CD4-positive, alpha-beta T cell treated with Interleukin-2 at 100 ng/mL for 4 hours (primary cell): ENCODE measurements at regions not wholly inside any gene's neighbourhood (a gene's known extent, or its start where the extent isn't known, plus 50 kb on each side); places are given as distances from the start of the nearest gene placed in this dataset.
"Not testable (repeated sequence)": the region's sequence is repeated elsewhere in the genome, so short reads cannot be mapped to it uniquely, and the experiment has no call there.

Experiments
- DNase-seq: peaks from one replicate; pipeline ENCODE4 v3.0.0-alpha.2; 2020; ENCODE audit warnings: low spot score

- DNase-seq, result not testable (repeated sequence)
Observed at GRCh38 chr13:61878565-61878964, 462.9 kb upstream of the PCDH20 start.

- DNase-seq, result no peak
Observed at GRCh38 chr13:61874970-61875579, 459.4 kb upstream of the PCDH20 start.

GRCh38 chr13:61873717-61874116 is 458.1 kb upstream of the PCDH20 start:
- no peak for DNase-seq

GRCh38 chr13:61857198-61857597 is 441.5 kb upstream of the PCDH20 start:
- DNase-seq, result no peak

DNA sequence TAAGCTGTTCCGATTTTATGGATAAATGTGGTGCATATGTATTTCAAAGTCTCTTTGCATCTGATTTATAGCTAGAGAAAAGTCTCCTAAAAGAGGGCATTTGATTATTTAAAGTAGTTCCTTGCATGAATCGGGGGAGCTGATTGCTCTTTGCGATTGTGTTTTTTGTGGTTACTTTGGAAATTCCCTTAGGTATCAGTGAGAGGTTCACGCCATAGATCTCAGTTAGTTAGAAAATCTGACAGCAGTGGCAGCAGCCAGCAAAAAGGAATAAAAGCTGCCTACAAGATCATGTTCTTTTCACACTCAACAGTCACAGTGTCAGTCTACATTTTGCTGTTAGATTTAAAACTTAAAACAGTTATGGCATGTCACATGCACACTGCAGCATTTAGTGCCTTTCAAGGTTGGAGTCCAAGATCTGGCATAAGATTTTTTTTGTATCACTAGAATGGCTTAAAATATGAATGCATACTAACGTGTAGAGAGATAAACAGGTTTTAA is 436.5 kb upstream of the PCDH20 start:
- DNase-seq, result no peak

- no peak for DNase-seq
Observed at GRCh38 chr13:61850794-61851193, 435.1 kb upstream of the PCDH20 start.

DNA sequence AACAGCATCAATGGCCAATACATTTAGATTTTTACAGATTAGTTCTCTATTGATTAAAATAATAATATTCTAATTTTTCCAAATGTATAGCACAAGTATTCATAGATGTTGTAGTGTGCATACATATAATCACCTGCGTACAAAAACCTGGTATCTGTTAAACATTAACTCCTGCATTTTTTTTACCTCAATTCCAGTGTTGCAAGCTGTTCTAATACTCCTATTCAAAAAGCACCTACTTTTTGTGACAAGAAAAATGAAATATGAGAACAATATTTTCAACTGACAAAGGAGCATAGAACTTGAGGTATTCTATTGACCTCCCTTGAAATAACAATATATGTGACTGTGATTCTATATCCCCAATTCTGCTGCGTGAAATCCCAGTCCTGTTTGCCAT is 422.9 kb upstream of the PCDH20 start:
- DNase-seq, result no peak

DNA sequence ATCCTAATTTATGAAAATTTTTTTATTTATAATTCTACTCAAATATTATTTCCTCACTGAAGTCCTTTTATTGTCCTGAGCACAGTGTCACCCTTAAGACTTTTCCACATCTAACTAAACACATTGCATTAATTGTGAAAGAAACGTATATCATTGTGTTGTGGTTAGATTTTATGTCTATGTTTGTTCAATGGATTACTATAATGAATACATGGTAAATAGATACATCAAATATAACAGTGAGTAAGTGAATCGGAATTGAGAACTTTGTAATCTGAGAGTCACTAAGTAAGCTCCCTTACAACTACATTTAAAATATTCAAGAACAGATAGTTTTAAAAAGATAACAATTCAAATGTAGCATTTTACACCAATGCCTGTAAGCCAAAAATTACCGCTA is 417.6 kb upstream of the PCDH20 start:
- no peak for DNase-seq

- DNase-seq, result no peak
Observed at GRCh38 chr13:61831026-61831425, 415.4 kb upstream of the PCDH20 start.

DNA sequence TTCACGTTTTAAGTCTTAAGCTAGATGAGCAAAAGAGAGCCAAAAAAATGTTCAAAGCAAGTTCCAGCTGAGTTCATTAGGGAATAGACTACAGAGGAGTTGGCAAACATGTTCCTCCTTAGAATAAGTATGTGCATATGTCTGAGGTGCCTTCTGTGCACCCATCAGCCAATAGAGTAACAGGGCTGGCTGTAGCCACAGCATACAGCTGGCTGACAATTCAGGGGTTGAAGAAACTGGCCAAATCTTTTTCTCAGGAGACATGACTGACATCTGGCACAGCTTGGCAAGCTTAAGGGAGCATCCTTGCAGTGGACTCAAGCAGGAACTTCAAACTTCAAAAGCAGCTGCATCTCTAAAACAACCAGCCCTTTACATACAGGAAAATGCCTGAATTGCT is 414.8 kb upstream of the PCDH20 start:
- DNase-seq, result no peak

DNA sequence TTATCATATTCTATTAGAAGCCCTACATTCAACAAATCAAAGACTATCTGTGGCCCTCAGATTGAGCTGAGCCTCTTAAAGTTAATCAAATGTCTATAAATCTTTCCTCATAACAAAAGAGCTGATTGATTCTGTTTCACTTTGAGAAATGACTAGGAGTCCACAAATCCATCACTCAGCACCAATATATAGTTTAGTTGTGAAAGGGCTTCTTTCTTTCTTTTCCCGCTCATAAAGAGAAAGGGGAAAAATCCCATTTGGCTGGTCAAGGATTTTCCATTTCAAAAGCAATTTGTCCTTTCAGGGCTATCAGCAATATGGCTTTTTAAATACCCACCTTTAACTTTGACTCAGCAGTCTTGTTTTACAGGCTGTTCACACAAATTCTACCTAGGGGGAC is 408.5 kb upstream of the PCDH20 start:
- DNase-seq, result no peak

DNA sequence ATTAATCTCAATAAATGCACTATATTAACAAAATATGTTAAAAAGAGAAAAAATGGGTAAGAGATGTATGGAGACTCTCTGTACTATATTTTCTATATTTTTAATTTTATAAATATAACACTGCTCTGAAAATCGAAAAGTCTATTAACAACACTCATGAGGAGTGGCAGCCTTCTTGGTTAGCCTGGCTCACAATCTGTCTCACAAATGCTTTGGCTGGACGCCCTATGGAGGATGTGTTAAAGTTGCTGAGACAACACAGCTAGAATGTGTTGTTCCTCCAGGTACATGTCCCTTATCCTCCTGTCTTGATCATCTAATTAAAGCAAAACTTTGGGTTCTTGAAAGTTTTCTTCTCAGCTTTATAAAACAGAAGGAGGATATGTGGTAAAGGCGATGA is 396.6 kb upstream of the PCDH20 start:
- DNase-seq, result no peak

GRCh38 chr13:61810065-61810464 is 394.4 kb upstream of the PCDH20 start:
- no peak for DNase-seq

DNA sequence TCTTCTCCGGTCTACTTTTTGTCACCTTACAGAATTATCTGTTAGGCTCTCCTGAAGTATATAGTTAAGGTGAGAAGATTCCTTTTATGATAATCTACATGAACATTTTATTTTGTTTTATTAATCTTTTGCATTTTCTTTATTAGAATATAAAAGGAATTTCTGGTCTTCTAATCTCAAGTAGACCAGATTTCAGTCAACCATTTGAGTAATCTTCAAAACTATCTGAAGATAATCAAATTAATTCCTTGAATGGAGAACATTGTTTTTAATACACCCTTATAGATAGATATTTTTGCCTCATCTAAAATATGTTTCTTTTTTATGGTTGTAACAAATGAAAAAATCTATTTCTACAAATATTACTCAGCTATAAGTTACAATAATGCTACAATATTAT is 381.7 kb upstream of the PCDH20 start:
- no peak for DNase-seq

GRCh38 chr13:61795580-61795979 is 379.9 kb upstream of the PCDH20 start:
- no peak for DNase-seq

- DNase-seq, result no peak
Observed at GRCh38 chr13:61779456-61779855, 363.8 kb upstream of the PCDH20 start.

DNA sequence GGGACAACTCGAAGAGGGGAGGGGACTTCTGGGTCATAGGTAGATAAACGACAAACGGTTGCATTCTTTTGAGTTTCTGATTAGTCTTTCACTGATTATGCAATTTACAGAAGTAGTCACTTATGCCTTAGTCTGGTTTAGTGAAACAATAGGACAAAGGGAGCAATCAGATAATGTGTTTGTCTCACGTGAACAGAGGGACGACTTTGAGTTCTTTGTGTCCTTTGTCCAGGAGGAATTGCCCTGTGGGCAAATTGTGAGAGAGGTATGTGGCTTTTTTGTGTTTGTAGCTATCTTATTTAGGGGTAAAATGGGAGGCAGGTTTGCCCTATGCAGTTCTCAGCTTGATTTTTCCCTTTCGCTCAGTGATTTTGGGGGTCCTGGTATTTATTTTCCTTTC is 362.9 kb upstream of the PCDH20 start:
- DNase-seq, result no peak

DNA sequence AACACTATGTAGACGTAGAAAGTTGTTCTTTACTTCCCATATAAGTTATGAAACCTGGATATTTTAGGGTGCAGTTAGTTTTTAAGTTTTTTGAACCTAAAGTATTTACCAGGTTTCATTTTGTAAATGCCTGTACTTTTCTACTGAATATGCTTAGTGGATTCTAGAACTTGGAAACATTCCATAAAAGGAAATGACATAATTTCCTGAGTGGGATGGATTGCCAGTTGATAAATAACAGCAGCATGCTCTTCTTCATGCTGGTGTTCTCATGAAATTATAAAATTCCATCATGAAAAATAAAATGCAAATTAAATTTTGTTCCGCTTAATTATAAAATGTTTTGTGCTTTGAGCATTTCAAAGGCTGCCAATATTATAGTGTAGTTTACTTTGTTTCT is 362.2 kb upstream of the PCDH20 start:
- no peak for DNase-seq

- no peak for DNase-seq
Observed at GRCh38 chr13:61777271-61777670, 361.6 kb upstream of the PCDH20 start.

DNA sequence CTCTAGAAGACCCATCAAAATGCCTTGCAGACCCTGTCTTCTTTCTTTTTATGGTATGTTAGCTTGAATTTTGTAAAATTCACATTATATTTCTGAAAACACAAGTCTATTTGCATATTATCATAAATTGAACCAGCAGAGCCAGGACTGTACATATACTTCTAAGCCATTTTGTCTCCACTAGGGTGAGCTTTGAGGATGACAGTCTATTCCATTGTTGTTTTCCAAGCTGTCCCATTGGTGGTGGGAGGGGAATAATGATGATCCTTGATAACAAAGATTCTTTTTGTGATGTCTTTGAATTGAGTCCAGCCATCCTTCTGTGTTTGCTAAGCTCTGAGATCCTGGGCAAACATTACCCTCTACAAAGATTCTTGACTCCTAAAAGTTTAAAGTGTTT is 359.3 kb upstream of the PCDH20 start:
- DNase-seq, result no peak

GRCh38 chr13:61770681-61771080 is 355.0 kb upstream of the PCDH20 start:
- no peak for DNase-seq

- DNase-seq, result no peak
Observed at GRCh38 chr13:61768175-61768574, 352.5 kb upstream of the PCDH20 start.

- no peak for DNase-seq
Observed at GRCh38 chr13:61766667-61767058, 351.0 kb upstream of the PCDH20 start.

GRCh38 chr13:61765940-61766666 is 350.5 kb upstream of the PCDH20 start:
- no peak for DNase-seq
